H9 (cell line): ENCODE measurements at regions not wholly inside any gene's neighbourhood (a gene's known extent, or its start where the extent isn't known, plus 50 kb on each side); places are given as distances from the start of the nearest gene placed in this dataset.
A peak's percentile ranks its signal among the peaks of the same experiment; 100 is the strongest.

ENCODE experiments used
- DNase-seq: peaks from one replicate; pipeline ENCODE4 v3.0.0-alpha.2; 2017
- H2AFZ ChIP-seq: one replicate; pipeline ENCODE4 v1.6.1; 2013; ENCODE audit warnings: mild to moderate bottlenecking, low read length, control low read depth, moderate library complexity
- H2AK5ac ChIP-seq: 2 replicates; pipeline ENCODE4 v1.6.1; 2013; ENCODE audit warnings: low read length, control low read depth, mixed read lengths; ENCODE audit not compliant: insufficient read length
- H2BK120ac ChIP-seq: one replicate; pipeline ENCODE4 v1.6.1; 2013; ENCODE audit warnings: low read depth, mild to moderate bottlenecking, low read length, control low read depth, inconsistent platforms; ENCODE audit not compliant: poor library complexity, severe bottlenecking
- H2BK12ac ChIP-seq: 2 replicates; pipeline ENCODE4 v1.6.1; 2013; ENCODE audit warnings: low read length, control low read depth, mixed read lengths, low read depth; ENCODE audit not compliant: insufficient read length
- H2BK15ac ChIP-seq: 2 replicates; pipeline ENCODE4 v1.6.1; 2013; ENCODE audit warnings: low read depth, low read length, control low read depth
- H2BK20ac ChIP-seq: one replicate; pipeline ENCODE4 v1.6.1; 2013; ENCODE audit warnings: low read depth, mild to moderate bottlenecking, low read length, control low read depth, inconsistent platforms; ENCODE audit not compliant: poor library complexity, severe bottlenecking
- H2BK5ac ChIP-seq: 2 replicates; pipeline ENCODE4 v1.6.1; 2013; ENCODE audit warnings: low read length, control low read depth, mixed read lengths; ENCODE audit not compliant: insufficient read length
- H3K14ac ChIP-seq: 2 replicates; pipeline ENCODE4 v1.6.1; 2013; ENCODE audit warnings: low read length, control low read depth; ENCODE audit not compliant: insufficient read depth
- H3K18ac ChIP-seq: 2 replicates; pipeline ENCODE4 v1.6.1; 2013; ENCODE audit warnings: low read depth, mild to moderate bottlenecking, mixed read lengths, low read length, control low read depth; ENCODE audit not compliant: insufficient read length
- H3K23ac ChIP-seq: 2 replicates; pipeline ENCODE4 v1.6.1; 2013; ENCODE audit warnings: low read length, control low read depth, mixed read lengths, low read depth; ENCODE audit not compliant: insufficient read length
- H3K23me2 ChIP-seq: 2 replicates; pipeline ENCODE4 v1.6.1; 2013; ENCODE audit warnings: low read depth, mild to moderate bottlenecking, mixed read lengths, low read length, control low read depth; ENCODE audit not compliant: insufficient read length, poor library complexity, severe bottlenecking
- H3K27ac ChIP-seq: 2 replicates; pipeline ENCODE4 v1.5.1; 2013; ENCODE audit warnings: low read length, control low read depth, mixed read lengths, low read depth; ENCODE audit not compliant: insufficient read length
- H3K27me3 ChIP-seq: 2 replicates; pipeline ENCODE4 v1.6.1; 2013; ENCODE audit warnings: low read length, control low read depth, inconsistent platforms; ENCODE audit not compliant: insufficient read depth
- H3K4ac ChIP-seq: 2 replicates; pipeline ENCODE4 v1.6.1; 2013; ENCODE audit warnings: low read depth, mild to moderate bottlenecking, control low read depth, inconsistent platforms, low read length, moderate library complexity
- H3K4me1 ChIP-seq: 2 replicates; pipeline ENCODE4 v1.6.1; 2013; ENCODE audit warnings: low read length, control low read depth, inconsistent platforms; ENCODE audit not compliant: insufficient read depth
- H3K4me2 ChIP-seq: 2 replicates; pipeline ENCODE4 v1.6.1; 2013; ENCODE audit warnings: low read length, control low read depth, mixed read lengths; ENCODE audit not compliant: insufficient read length, insufficient read depth
- H3K56ac ChIP-seq: 2 replicates; pipeline ENCODE4 v1.6.1; 2013; ENCODE audit warnings: low read depth, mild to moderate bottlenecking, mixed read lengths, low read length, control low read depth; ENCODE audit not compliant: insufficient read length
- H3K79me1 ChIP-seq: 2 replicates; pipeline ENCODE4 v1.6.1; 2013; ENCODE audit warnings: low read depth, mild to moderate bottlenecking, moderate library complexity, low read length, control low read depth, inconsistent platforms; ENCODE audit not compliant: insufficient read depth, poor library complexity, severe bottlenecking
- H3K79me2 ChIP-seq: 2 replicates; pipeline ENCODE4 v1.6.1; 2013; ENCODE audit warnings: low read length, control low read depth, inconsistent platforms; ENCODE audit not compliant: insufficient read depth
- H3K9ac ChIP-seq: 2 replicates; pipeline ENCODE4 v1.6.1; 2013; ENCODE audit warnings: low read length, control low read depth, mixed read lengths; ENCODE audit not compliant: insufficient read length; ENCODE audit errors: extremely low read depth
- H3K9me3 ChIP-seq: one replicate; pipeline ENCODE4 v1.6.1; 2013; ENCODE audit warnings: low read depth, low read length, inconsistent platforms; ENCODE audit not compliant: control insufficient read depth
- H3T11ph ChIP-seq: one replicate; pipeline ENCODE4 v1.6.1; 2013; ENCODE audit warnings: mild to moderate bottlenecking, low read length, control low read depth, inconsistent platforms
- H4K20me1 ChIP-seq: one replicate; pipeline ENCODE4 v1.6.1; 2013; ENCODE audit not compliant: control insufficient read depth, insufficient read length, insufficient read depth
- H4K5ac ChIP-seq: 2 replicates; pipeline ENCODE4 v1.6.1; 2013; ENCODE audit warnings: low read depth, mild to moderate bottlenecking, mixed read lengths, low read length, control low read depth; ENCODE audit not compliant: insufficient read length
- H4K8ac ChIP-seq: replicated peaks from 2 replicates; pipeline ENCODE4 v1.6.1; 2013; ENCODE audit warnings: low read length, control low read depth, mixed read lengths, low read depth; ENCODE audit not compliant: insufficient read length
- H4K91ac ChIP-seq: 2 replicates; pipeline ENCODE4 v1.6.1; 2013; ENCODE audit warnings: low read depth, mild to moderate bottlenecking, moderate library complexity, mixed read lengths, low read length, control low read depth; ENCODE audit not compliant: insufficient read length
- H3K27ac Mint-ChIP-seq, 3 experiments: 2 replicates in 2 of 3; 3 replicates in 1 of 3; pipeline ENCODE4 v1.8.0; 2020 to 2021; ENCODE audit warnings: mixed read lengths in 3 of 3, mild to moderate bottlenecking in 1 of 3, moderate library complexity in 1 of 3
- H3K27me3 Mint-ChIP-seq: 2 replicates; pipeline ENCODE4 v1.8.0; 2021; ENCODE audit warnings: low read depth, mild to moderate bottlenecking, moderate library complexity, mixed read lengths
- H3K36me3 Mint-ChIP-seq, 3 experiments: 2 replicates in 2 of 3; 3 replicates in 1 of 3; pipeline ENCODE4 v1.8.0; 2020 to 2021; ENCODE audit warnings: low read depth in 3 of 3, mixed read lengths in 3 of 3; ENCODE audit not compliant: insufficient read depth in 1 of 3
- H3K4me1 Mint-ChIP-seq, 2 experiments: 2 replicates each; pipeline ENCODE4 v1.8.0; 2020; ENCODE audit warnings: mixed read lengths in 2 of 2
- H3K4me3 Mint-ChIP-seq, 2 experiments: 2 replicates in 1 of 2; 3 replicates in 1 of 2; pipeline ENCODE4 v1.8.0; 2020 to 2021; ENCODE audit warnings: mild to moderate bottlenecking in 2 of 2, mixed read lengths in 2 of 2, moderate library complexity in 1 of 2
- H3K9me3 Mint-ChIP-seq, 2 experiments: 2 replicates in 1 of 2; 3 replicates in 1 of 2; pipeline ENCODE4 v1.8.0; 2020; ENCODE audit warnings: mild to moderate bottlenecking in 2 of 2, mixed read lengths in 2 of 2, moderate library complexity in 1 of 2
- WGBS: extraction: QIAGEN DNeasy Blood & Tissue Kit; methylation state at CpG from one replicate; pipeline ENCODE4 v1.1.7; 2013; ENCODE audit warnings: missing lambda C conversion rate, low lambda C conversion rate, mixed read lengths; ENCODE audit not compliant: insufficient read length; ENCODE audit errors: extremely low coverage; 5-methylcytosine and 5-hydroxymethylcytosine counted together
- TF ChIP-seq, protein P1 (sequence below): fragments of 200-600 bp; sonication (generic); conservative IDR thresholded peaks from 3 replicates; pipeline ENCODE4 v1.8.0; 2021; ENCODE audit warnings: antibody characterized with exemption, mild to moderate bottlenecking

DNA sequence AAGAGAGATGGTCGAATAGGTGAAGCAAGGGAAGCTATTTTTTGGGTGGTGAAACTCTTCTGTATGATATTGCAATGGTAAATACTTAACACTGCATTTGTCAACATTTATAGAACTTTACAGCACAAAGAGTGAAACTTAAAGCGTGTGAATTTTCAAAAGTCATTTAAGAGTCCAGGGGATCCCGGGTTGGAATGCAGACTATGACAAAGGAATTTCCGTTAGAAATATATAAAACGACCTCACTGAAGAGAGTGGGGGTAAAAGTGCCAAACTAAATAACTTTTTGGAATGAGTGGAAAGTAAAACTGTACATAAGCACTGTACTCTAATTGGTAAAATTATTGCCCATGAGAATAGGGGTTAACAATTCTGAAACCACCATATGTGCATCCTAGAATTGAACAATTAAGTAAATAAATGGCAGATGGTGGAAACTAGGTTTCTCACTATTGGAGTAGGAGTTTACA is 191.0 kb upstream of the FN1 start:
- TF ChIP-seq, protein P1, sequence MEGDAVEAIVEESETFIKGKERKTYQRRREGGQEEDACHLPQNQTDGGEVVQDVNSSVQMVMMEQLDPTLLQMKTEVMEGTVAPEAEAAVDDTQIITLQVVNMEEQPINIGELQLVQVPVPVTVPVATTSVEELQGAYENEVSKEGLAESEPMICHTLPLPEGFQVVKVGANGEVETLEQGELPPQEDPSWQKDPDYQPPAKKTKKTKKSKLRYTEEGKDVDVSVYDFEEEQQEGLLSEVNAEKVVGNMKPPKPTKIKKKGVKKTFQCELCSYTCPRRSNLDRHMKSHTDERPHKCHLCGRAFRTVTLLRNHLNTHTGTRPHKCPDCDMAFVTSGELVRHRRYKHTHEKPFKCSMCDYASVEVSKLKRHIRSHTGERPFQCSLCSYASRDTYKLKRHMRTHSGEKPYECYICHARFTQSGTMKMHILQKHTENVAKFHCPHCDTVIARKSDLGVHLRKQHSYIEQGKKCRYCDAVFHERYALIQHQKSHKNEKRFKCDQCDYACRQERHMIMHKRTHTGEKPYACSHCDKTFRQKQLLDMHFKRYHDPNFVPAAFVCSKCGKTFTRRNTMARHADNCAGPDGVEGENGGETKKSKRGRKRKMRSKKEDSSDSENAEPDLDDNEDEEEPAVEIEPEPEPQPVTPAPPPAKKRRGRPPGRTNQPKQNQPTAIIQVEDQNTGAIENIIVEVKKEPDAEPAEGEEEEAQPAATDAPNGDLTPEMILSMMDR, result no peak
- H3K9me3 Mint-ChIP-seq, result peaks cover 14 to 15% of the 10 kb centered on the region in 2 experiments
- Histone ChIP-seq H2BK120ac (no peak overlapping the region), H4K20me1 (no peaks in the 10 kb centered on the region), H3K23me2 (no peaks in the 10 kb centered on the region), H2BK12ac (no peak overlapping the region), H2AFZ (no peak overlapping the region), H2BK15ac (no peak overlapping the region), H3K18ac (no peak overlapping the region), H3K23ac (no peak overlapping the region), H2BK5ac (no peak overlapping the region), H2BK20ac (no peak overlapping the region), H3K14ac (no peak overlapping the region), H3K27ac (no peak overlapping the region), H4K91ac (no peak overlapping the region), H3T11ph (no peak overlapping the region), H3K79me1 (no peaks in the 10 kb centered on the region), H3K79me2 (no peaks in the 10 kb centered on the region), H2AK5ac (no peak overlapping the region), H3K4me2 (no peak overlapping the region), H3K4ac (no peak overlapping the region), H3K27me3 (no peaks in the 10 kb centered on the region), H3K9ac (no peak overlapping the region), H3K4me1 (peaks cover 6% of the 10 kb centered on the region), H4K8ac (no peak overlapping the region), H4K5ac (no peak overlapping the region), H3K56ac (no peak overlapping the region), H3K9me3 (no peaks in the 10 kb centered on the region)
- no peak for DNase-seq
- no peaks in the 10 kb centered on the region for H3K27me3 Mint-ChIP-seq
- peak overlapping the region in 1 of 3 experiments; percentile 92; a peak in 4 of 7 replicates for H3K27ac Mint-ChIP-seq
- peaks cover 27 to 28% of the 10 kb centered on the region in 2 experiments for H3K4me1 Mint-ChIP-seq
- H3K4me3 Mint-ChIP-seq, result peak overlapping the region in 1 of 2 experiments; percentile 33; a peak in 2 of 5 replicates
- no CpG with 5 or more reads among the region's 5 CpGs for WGBS
- peaks cover 8 to 13% (median 10%) of the 10 kb centered on the region in 3 experiments; a peak in 4 of 7 replicates for H3K36me3 Mint-ChIP-seq
